ENCODE measurements at regions not wholly inside any gene's neighbourhood (a gene's known extent, or its start where the extent isn't known, plus 50 kb on each side); places are given as distances from the start of the nearest gene placed in this dataset.

- TF ChIP-seq PRDM15 (CRISPR knock-in tag; IDR thresholded peaks at IDR 0.05) (no peak), CTCF (IDR thresholded peaks at IDR 0.05 in 2 of 3, conservative IDR thresholded peaks at IDR 0.05 in 1 of 3; ENCODE audit: control insufficient read depth in 2 of 3, extremely low read depth in 1 of 3, insufficient read depth in 1 of 3, low read depth in 3 of 3, low read length in 3 of 3) (no peak), HSF1 (IDR thresholded peaks at IDR 0.05; ENCODE audit: low read depth, low read length) (no peak)
Measured at GRCh38 chr5:130335117-130335516, 430.9 kb downstream of the CHSY3 start.
